Aorta (tissue), 5 donors: ENCODE measurements at regions not wholly inside any gene's neighbourhood (a gene's known extent, or its start where the extent isn't known, plus 50 kb on each side); places are given as distances from the start of the nearest gene placed in this dataset.

Experiments
- ATAC-seq: fragments of 200-7000 bp; cut with Tn5 transposase; one replicate; pipeline ENCODE4 v1.9.1; 2022; ENCODE audit warnings: moderate library complexity; ENCODE audit not compliant: low FRiP score
- DNase-seq, 2 donors: peaks; one replicate each; pipeline ENCODE4 v3.0.0-alpha.2; 2020
- H3K27ac ChIP-seq, 2 donors: one replicate each; pipeline ENCODE4 v1.5.1; 2013; ENCODE audit warnings: low read length in 2 of 2, mild to moderate bottlenecking in 2 of 2, moderate library complexity in 2 of 2, control low read depth in 1 of 2, inconsistent platforms in 1 of 2, low read depth in 1 of 2
- H3K27me3 ChIP-seq, 2 donors: one replicate each; pipeline ENCODE4 v1.6.1; 2013; ENCODE audit warnings: control low read depth in 1 of 2, low read length in 1 of 2, mild to moderate bottlenecking in 1 of 2, moderate library complexity in 1 of 2; ENCODE audit not compliant: insufficient read depth in 2 of 2, control insufficient read depth in 1 of 2
- H3K36me3 ChIP-seq, 2 donors: one replicate each; pipeline ENCODE4 v1.6.1; 2013; ENCODE audit warnings: control low read depth in 1 of 2, low read length in 1 of 2, mild to moderate bottlenecking in 1 of 2; ENCODE audit not compliant: insufficient read depth in 2 of 2, control insufficient read depth in 1 of 2
- H3K4me1 ChIP-seq, 2 donors: one replicate each; pipeline ENCODE4 v1.6.1; 2013; ENCODE audit warnings: low read length in 2 of 2, control low read depth in 1 of 2, mild to moderate bottlenecking in 1 of 2, moderate library complexity in 1 of 2; ENCODE audit not compliant: insufficient read depth in 2 of 2, control insufficient read depth in 1 of 2
- H3K4me3 ChIP-seq, 2 donors: one replicate each; pipeline ENCODE4 v1.5.1; 2013; ENCODE audit warnings: low read length in 2 of 2, control low read depth in 1 of 2, mild to moderate bottlenecking in 1 of 2
- H3K9me3 ChIP-seq: one replicate; pipeline ENCODE4 v1.6.1; 2013; ENCODE audit warnings: mild to moderate bottlenecking, low read length; ENCODE audit not compliant: control insufficient read depth
- WGBS, 2 donors: extraction: QIAGEN DNeasy Blood & Tissue Kit; methylation state at CpG; one replicate each; pipeline ENCODE4 v1.1.7; 2013; 5-methylcytosine and 5-hydroxymethylcytosine counted together
- intact Hi-C, 2 donors: fragments of 100-400 bp; cut with DNase I; formaldehyde crosslinking; loops; one replicate each; pipeline versions ENCODE4 v1.14.2 to v1.15.0; 2022
- donor health status: healthy with polysubstance abuse.
- donor health status: Bipolar disorder and iron deficiency.
- donor health status: DM: no; HTN: no; CAD: no.
- donor health status: DM: no; HTN: no; CAD: no.
- donor health status: DM: yes; HTN: yes; CAD: no.

DNA sequence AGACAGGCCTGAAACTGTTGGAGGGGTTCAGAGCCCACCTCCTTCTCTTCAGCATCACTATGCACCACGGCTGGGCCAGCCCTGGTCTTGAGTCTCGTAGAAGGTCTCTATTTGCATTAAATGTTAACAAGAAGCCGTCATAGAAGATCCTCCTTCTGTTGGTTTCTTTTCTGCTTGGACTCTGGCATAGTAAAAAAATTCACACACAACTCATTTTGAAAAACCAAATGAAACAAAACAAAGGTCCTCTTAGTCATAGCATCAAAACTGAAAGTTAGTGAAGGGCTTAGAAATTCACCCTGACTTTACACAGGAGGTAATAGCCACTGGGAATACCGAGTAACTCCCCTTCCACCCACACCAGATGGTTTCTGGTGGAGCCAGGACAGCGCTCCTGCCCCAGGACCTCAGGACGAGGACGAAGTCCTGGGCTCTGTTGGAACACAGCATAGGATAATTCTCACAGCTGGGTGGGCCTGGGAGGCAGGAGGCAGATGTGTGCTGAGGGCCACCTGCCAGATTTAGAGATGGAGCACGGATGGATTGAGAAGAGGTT lies 248.4 kb upstream of the KLF6 start:
- WGBS, 2 donors, result 90 to 95% methylated on average over 8 of the region's 8 CpGs
- Histone ChIP-seq H3K27ac (no peak overlapping the region), H3K9me3 (no peaks in the 10 kb centered on the region), H3K36me3 (no peaks in the 10 kb centered on the region), H3K27me3 (no peaks in the 10 kb centered on the region), H3K4me3 (no peak overlapping the region), H3K4me1 (no peaks in the 10 kb centered on the region)
- intact Hi-C loops, result loop anchor here in 1 of 2 donors (10.0 kb wide), 1 partner anchor 79 kb away; no protein-coding TSS in a partner anchor
- ATAC-seq (no peak), DNase-seq (no peak)

DNA sequence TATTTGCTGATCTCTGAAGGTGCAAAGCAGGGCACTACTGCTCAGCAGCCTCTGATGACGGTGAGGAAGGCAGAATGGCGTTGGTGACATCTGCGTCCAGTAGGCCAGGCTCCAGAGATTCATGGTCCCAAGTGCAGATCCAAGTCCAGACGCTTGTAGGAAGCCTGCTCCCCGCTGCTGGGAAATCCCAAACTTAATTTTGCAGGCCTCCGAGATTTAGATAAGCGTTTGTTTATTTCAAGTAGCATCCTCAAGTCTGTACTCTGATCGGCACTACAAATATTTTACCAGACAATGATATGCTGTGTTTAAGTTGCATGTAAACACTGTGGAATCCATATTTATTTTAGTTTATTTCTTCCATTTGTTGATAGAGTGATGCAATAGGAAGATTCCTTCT lies 244.9 kb upstream of the KLF6 start:
- H3K27ac ChIP-seq, result no peak overlapping the region
- H3K9me3 ChIP-seq, result no peaks in the 10 kb centered on the region
- no peaks in the 10 kb centered on the region for H3K36me3 ChIP-seq
- H3K4me1 ChIP-seq, result no peaks in the 10 kb centered on the region
- H3K4me3 ChIP-seq, result no peak overlapping the region
- no peaks in the 10 kb centered on the region for H3K27me3 ChIP-seq
- WGBS, 2 donors, result 90 to 96% methylated on average over 8 of the region's 8 CpGs
- intact Hi-C loops, result loop anchor here in 1 of 2 donors (10.0 kb wide), 1 partner anchor 75 kb away; no protein-coding TSS in a partner anchor
- DNase-seq, result no peak
- ATAC-seq, result no peak

DNA sequence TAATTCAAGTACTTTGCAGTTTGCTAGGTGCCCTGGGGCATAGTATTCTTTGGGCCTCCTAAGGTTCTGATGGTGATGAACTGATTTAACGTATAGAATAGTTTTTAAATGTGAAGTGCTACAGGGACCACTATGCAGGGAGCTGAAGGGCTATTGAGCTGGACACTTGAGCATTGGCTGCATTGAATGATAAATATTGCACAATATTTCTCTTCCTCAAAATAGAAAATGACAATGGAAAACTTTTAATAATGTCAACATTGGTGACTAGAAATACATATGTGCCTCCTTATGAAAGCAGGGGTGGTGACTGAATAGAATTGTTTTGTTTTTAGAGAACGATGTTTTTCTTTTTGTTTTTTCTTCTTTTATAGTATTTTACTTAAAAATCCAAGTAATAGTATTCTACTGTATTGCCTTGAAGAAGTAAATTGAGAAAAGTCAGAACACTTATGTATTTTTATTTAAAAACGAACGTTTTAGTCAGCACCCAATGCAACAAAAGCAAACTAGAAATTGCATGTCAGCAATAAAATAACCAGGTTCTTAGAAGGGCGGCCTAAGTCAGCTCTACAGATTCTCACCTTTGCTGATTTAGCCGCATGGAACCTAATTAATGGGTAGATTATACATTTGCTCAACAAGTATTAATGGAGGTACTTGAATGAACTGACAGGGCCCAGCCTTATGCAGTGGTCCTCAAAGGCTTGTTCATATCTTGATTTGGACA lies 244.0 kb upstream of the KLF6 start:
- Histone ChIP-seq H3K4me1 (no peaks in the 10 kb centered on the region), H3K27ac (no peak overlapping the region), H3K4me3 (no peak overlapping the region), H3K9me3 (no peaks in the 10 kb centered on the region), H3K36me3 (no peaks in the 10 kb centered on the region), H3K27me3 (no peaks in the 10 kb centered on the region)
- intact Hi-C loops, result no loop called here
- 91 to 93% methylated on average over 6 of the region's 6 CpGs for WGBS, 2 donors
- ATAC-seq (no peak), DNase-seq (no peak)

DNA sequence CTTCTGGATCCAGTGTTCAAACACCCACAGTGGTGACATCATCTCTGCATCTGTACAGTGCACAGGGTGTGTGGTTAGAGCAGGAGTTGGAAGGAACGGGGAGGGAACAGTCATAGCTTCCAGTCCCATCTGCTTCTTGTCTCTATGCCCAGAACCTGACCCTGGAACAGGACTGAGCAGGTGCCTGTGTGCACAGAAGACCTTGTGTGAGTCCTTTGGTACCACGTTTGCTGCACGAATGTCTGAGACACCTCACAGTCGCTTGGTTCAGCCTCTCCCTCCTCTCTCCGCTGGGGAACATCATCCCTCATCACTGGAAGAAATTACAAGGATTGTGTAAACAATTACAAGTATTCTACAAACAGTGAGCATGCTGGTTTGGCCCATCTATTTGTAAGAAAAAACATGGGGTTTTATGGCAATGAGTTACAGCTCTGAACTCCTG lies 243.0 kb upstream of the KLF6 start:
- no peak overlapping the region for H3K27ac ChIP-seq
- no peaks in the 10 kb centered on the region for H3K4me1 ChIP-seq
- ATAC-seq (no peak), DNase-seq (no peak)
- H3K9me3 ChIP-seq, result no peaks in the 10 kb centered on the region
- intact Hi-C loops, result no loop called here
- no peaks in the 10 kb centered on the region for H3K27me3 ChIP-seq
- WGBS, 2 donors, result 88 to 95% methylated on average over 5 of the region's 5 CpGs
- no peak overlapping the region for H3K4me3 ChIP-seq
- H3K36me3 ChIP-seq, result no peaks in the 10 kb centered on the region

DNA sequence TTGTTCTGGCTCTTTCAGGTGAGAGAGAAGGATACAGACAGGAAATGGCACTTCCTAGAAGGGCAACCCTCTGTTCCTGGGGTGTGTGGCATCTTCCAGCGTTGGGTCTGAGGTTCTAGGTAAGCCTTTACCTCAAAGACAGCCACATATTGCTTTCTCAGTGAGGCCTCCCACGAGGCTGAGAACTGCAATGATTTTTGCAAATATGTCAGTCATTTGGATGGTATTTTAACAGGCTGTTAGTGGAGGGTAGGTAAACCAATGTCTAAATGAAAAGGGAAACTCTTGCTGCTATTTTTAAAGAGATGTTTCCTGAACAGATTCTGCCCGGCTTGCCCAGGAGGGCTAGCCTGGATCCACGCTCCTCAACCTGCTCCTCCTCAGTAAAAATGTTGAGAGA lies 240.3 kb upstream of the KLF6 start:
- Histone ChIP-seq H3K4me3 (no peak overlapping the region), H3K27ac (no peak overlapping the region), H3K27me3 (no peaks in the 10 kb centered on the region), H3K4me1 (no peaks in the 10 kb centered on the region), H3K9me3 (no peaks in the 10 kb centered on the region), H3K36me3 (no peaks in the 10 kb centered on the region)
- no peak for ATAC-seq
- no peak for DNase-seq
- intact Hi-C loops, result no loop called here
- 74 to 75% methylated on average over 4 of the region's 4 CpGs for WGBS, 2 donors

DNA sequence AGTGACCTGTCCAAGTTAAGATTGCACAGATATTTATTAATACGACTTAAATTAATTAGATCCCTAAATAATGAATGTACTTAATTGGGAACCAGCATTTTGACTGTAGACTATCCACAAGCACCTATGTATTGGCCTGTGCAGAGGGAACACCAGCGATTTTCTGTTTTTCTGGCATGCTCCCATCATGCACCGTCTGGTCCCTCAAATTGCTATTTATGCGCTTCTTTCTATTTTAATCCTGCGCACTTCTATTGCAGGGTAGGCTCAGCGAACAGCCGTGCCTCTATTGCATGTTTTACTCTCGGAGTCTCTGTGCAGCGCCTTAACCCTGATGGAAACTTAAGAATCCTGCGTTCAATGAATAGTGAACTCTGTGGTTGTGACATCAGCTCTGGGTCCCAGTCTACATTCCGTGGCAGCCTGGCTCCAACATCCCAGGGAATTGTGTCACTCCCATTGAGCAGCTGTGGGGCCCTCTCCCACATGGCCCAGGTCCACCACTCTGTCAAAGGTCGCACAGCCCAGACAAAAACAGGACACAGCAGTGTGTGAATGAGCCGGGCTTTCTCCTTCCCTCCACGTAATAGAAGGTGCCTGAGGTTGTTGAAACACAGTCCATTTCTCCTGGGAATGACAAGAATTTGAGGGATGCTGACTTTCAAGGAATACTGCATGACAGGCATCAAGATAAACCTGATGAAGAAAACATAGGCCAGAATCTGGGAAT lies 239.7 kb upstream of the KLF6 start:
- Histone ChIP-seq H3K27ac (no peak overlapping the region), H3K4me3 (no peak overlapping the region), H3K4me1 (no peaks in the 10 kb centered on the region), H3K27me3 (no peaks in the 10 kb centered on the region), H3K36me3 (no peaks in the 10 kb centered on the region), H3K9me3 (no peaks in the 10 kb centered on the region)
- intact Hi-C loops, result no loop called here
- ATAC-seq (no peak), DNase-seq (no peak)
- 86 to 87% methylated on average over 14 of the region's 14 CpGs for WGBS, 2 donors

DNA sequence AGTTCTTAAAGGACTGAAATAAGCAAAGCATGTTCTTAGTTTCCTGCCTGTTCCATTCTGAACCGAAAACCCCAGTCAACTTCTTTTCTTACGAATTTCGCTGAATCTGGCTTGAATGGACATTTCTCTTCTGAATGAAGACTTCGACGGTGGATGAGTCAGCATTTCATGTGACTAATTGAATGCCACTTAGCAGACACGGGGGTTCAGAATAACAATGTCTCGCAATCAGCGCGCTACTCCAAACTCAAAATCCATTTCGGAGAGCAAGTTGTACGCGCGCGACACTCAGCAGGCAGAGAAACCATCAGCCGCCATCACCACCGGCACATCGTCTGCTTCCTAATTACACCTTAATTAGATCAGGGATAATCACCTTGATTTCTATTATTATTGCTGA lies 239.0 kb upstream of the KLF6 start:
- no peaks in the 10 kb centered on the region for H3K9me3 ChIP-seq
- no peak for DNase-seq
- no peaks in the 10 kb centered on the region for H3K36me3 ChIP-seq
- no peak overlapping the region for H3K27ac ChIP-seq
- H3K4me1 ChIP-seq, result no peaks in the 10 kb centered on the region
- intact Hi-C loops, result no loop called here
- ATAC-seq, result no peak
- H3K4me3 ChIP-seq, result no peak overlapping the region
- no peaks in the 10 kb centered on the region for H3K27me3 ChIP-seq
- WGBS, 2 donors, result 93% methylated on average over 17 of the region's 17 CpGs

DNA sequence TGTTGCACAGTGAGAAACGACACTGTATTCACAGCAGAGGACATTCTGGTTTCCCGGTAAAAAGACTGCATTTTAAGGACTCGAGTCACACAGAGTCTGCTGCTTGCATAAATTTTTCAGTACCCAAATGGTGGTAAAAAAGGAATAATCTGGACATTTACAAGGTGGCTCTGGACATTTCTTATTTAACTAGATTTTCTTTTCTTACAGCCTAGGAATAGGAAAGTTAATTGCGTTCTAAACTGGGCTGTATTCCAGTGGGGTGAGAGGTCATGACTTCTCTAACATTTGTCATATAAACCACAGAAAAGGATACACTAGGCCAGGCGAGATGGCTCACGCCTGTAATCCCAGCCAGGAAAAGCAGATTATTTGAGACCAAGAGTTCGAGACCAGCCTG lies 237.5 kb upstream of the KLF6 start:
- H3K36me3 ChIP-seq, result no peaks in the 10 kb centered on the region
- H3K27me3 ChIP-seq, result no peaks in the 10 kb centered on the region
- intact Hi-C loops, result no loop called here
- DNase-seq (no peak), ATAC-seq (no peak)
- H3K27ac ChIP-seq, result no peak overlapping the region
- H3K4me1 ChIP-seq, result no peaks in the 10 kb centered on the region
- H3K4me3 ChIP-seq, result no peak overlapping the region
- 89% methylated on average over 7 of the region's 7 CpGs for WGBS, 2 donors
- H3K9me3 ChIP-seq, result no peaks in the 10 kb centered on the region

DNA sequence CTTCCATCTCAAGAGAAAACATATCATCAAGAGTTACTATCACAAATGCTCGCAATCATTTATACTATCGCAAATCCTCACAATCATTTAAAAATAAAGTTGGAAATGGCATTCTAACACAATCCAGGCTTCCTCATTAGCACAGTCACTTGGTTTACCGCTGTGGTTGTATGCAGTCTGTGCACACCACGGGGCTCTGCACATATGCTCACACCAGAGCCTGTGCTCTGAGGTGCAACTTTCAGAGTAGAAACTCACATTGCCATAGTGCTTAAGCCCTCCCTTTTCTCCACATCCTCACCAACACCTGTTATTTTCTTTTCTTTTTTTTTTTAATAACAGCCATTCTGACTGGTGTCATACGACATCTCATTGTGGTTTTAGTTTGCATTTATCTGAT lies 235.6 kb upstream of the KLF6 start:
- H3K4me3 ChIP-seq, result no peak overlapping the region
- H3K4me1 ChIP-seq, result no peaks in the 10 kb centered on the region
- H3K36me3 ChIP-seq, result no peaks in the 10 kb centered on the region
- H3K9me3 ChIP-seq, result no peaks in the 10 kb centered on the region
- ATAC-seq (no peak), DNase-seq (no peak)
- WGBS, 2 donors, result 98 to 99% methylated on average over 5 of the region's 5 CpGs
- H3K27ac ChIP-seq, result no peak overlapping the region
- intact Hi-C loops, result no loop called here
- H3K27me3 ChIP-seq, result no peaks in the 10 kb centered on the region
